Chondrocyte (in vitro differentiated cells): ENCODE measurements at regions not wholly inside any gene's neighbourhood (a gene's known extent, or its start where the extent isn't known, plus 50 kb on each side); places are given as distances from the start of the nearest gene placed in this dataset.
"Not testable (repeated sequence)": the region's sequence is repeated elsewhere in the genome, so short reads cannot be mapped to it uniquely, and the experiment has no call there.

ENCODE experiments used
- DNase-seq: peaks from one replicate; pipeline ENCODE4 v3.0.0; 2021; ENCODE audit warnings: mixed read lengths, low spot score
- H3K27ac Mint-ChIP-seq: one replicate; pipeline ENCODE4 v1.8.0; 2021; ENCODE audit warnings: mild to moderate bottlenecking, moderate library complexity, mixed read lengths; ENCODE audit not compliant: unreplicated experiment
- H3K27me3 Mint-ChIP-seq: 2 replicates; pipeline ENCODE4 v1.8.0; 2021; ENCODE audit warnings: low read depth, mixed read lengths
- H3K36me3 Mint-ChIP-seq: 2 replicates; pipeline ENCODE4 v1.8.0; 2021; ENCODE audit warnings: low read depth, mixed read lengths
- H3K4me1 Mint-ChIP-seq: 2 replicates; pipeline ENCODE4 v1.8.0; 2021; ENCODE audit warnings: low read depth, mild to moderate bottlenecking, mixed read lengths
- H3K4me3 Mint-ChIP-seq: one replicate; pipeline ENCODE4 v1.8.0; 2021; ENCODE audit warnings: mild to moderate bottlenecking, moderate library complexity, mixed read lengths; ENCODE audit not compliant: unreplicated experiment
- H3K9me3 Mint-ChIP-seq: 2 replicates; pipeline ENCODE4 v1.8.0; 2021; ENCODE audit warnings: low read depth, mixed read lengths
- TF ChIP-seq, protein P1 (sequence below): fragments of 200-600 bp; sonication (generic); IDR thresholded peaks from 2 replicates; pipeline ENCODE4 v1.5.0; 2021; ENCODE audit warnings: antibody characterized with exemption, mild to moderate bottlenecking, moderate library complexity

DNA sequence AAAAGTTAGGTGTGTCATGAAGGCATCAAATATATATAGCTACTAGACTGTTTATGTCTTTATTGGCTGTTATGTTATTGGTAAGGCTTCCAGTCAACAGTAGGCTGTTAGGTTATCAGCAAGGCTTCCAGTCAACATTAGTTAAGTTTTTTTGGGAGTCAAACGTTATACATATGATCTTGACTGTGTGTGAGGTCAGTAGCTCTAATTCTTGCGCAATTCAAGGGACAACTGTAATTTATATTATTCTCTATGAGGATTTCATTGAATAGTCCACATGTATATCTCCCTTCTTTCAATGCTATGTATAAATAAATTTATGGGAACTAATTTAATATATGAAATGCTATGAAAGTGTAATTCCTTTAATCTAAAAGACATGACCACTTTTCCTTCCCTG is 757.5 kb upstream of the TMEFF2 start:
- no peaks in the 10 kb centered on the region for H3K27me3 Mint-ChIP-seq
- H3K4me3 Mint-ChIP-seq = no peak overlapping the region
- no peak for DNase-seq
- TF ChIP-seq, protein P1, sequence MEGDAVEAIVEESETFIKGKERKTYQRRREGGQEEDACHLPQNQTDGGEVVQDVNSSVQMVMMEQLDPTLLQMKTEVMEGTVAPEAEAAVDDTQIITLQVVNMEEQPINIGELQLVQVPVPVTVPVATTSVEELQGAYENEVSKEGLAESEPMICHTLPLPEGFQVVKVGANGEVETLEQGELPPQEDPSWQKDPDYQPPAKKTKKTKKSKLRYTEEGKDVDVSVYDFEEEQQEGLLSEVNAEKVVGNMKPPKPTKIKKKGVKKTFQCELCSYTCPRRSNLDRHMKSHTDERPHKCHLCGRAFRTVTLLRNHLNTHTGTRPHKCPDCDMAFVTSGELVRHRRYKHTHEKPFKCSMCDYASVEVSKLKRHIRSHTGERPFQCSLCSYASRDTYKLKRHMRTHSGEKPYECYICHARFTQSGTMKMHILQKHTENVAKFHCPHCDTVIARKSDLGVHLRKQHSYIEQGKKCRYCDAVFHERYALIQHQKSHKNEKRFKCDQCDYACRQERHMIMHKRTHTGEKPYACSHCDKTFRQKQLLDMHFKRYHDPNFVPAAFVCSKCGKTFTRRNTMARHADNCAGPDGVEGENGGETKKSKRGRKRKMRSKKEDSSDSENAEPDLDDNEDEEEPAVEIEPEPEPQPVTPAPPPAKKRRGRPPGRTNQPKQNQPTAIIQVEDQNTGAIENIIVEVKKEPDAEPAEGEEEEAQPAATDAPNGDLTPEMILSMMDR = no peak
- no peaks in the 10 kb centered on the region for H3K4me1 Mint-ChIP-seq
- H3K36me3 Mint-ChIP-seq = no peaks in the 10 kb centered on the region
- H3K9me3 Mint-ChIP-seq = no peaks in the 10 kb centered on the region
- H3K27ac Mint-ChIP-seq = no peak overlapping the region

DNA sequence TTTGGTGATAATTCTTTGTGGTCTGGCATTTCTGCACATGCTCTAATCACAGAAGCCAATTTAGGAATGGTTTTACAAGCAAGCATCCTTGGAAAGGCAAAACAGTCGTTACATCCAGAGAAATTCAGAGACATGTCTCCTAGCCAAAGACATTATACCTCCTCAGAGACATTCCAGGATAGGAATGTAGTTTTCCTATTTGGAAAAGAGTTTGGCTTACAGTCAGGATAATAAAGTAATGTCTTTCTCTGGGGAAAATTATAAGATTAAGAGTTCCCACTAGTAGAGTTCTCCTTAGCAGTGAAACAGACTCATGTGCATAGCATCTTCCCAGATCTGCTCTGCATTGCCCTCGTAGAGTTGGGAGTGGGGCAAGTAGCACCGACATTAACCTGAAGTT is 753.6 kb upstream of the TMEFF2 start:
- no peak overlapping the region for H3K27ac Mint-ChIP-seq
- peaks cover 7% of the 10 kb centered on the region for H3K9me3 Mint-ChIP-seq
- TF ChIP-seq, protein P1 = no peak
- no peak overlapping the region for H3K4me3 Mint-ChIP-seq
- no peaks in the 10 kb centered on the region for H3K27me3 Mint-ChIP-seq
- H3K36me3 Mint-ChIP-seq = no peaks in the 10 kb centered on the region
- H3K4me1 Mint-ChIP-seq = no peaks in the 10 kb centered on the region
- DNase-seq = no peak

DNA sequence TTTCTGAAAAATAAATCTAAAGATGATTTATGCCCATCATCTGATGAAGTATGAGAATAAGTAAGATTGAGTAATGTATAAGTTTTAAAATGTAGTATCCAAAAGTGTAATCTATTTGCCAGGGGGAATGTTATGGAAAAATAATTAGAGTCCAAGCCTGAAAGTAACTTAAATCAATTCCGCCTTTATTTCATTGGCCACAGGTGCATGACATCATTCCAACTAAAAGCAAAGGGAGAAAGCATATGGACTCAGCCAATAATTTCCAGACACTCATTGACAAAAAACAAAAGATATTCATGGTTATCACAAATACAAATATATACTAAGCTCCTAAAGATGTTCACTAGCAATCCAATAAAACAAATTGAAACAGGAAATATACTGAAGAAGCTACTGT is 752.6 kb upstream of the TMEFF2 start:
- Mint-ChIP-seq H3K4me3 (no peak overlapping the region), H3K36me3 (no peaks in the 10 kb centered on the region), H3K9me3 (peaks cover 17% of the 10 kb centered on the region), H3K4me1 (no peaks in the 10 kb centered on the region), H3K27ac (no peak overlapping the region), H3K27me3 (no peaks in the 10 kb centered on the region)
- DNase-seq = no peak
- TF ChIP-seq, protein P1 = no peak

DNA sequence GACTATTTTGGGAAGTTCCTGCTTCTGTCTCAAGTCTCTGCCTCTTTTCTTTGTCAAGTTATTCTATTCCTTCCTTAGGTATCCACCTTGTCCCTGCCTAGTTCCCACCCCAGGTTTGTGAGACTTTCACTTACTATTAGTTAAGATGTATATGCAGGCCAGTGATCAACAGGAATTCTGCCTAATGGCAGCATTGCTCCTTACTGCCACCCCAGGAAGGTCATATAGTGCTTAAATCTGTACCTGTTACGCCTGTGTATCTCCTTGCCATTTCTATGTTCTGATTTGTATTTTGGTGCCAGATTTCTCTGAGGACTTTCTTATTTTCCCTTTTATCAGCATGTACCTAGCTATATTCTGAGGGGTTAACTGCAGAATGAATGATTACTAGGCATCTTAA is 746.0 kb upstream of the TMEFF2 start:
- Mint-ChIP-seq H3K4me3 (no peak overlapping the region), H3K36me3 (no peaks in the 10 kb centered on the region), H3K27ac (no peak overlapping the region), H3K27me3 (peaks cover 6% of the 10 kb centered on the region), H3K9me3 (peaks cover 31% of the 10 kb centered on the region), H3K4me1 (no peaks in the 10 kb centered on the region)
- TF ChIP-seq, protein P1 = no peak
- DNase-seq = no peak

DNA sequence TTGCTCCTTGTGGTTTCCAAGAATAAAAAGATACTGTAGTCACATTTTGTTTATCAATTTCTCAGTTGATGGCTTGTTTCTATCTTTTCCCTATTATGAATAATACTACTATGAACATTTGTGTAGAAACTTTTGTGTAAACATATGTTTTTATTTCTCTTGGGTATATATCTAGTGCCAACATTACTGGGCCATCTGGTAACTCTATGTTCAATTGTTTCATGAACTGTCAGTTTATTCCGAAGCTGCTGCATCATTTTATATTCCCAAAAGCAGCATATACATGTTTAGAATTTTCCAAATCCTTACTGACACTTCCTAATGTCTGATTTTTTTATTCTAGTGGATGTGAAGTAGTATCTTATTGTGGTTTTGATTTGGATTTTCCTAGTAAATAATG is 737.6 kb upstream of the TMEFF2 start:
- H3K4me1 Mint-ChIP-seq = no peaks in the 10 kb centered on the region
- H3K27ac Mint-ChIP-seq = no peak overlapping the region
- H3K36me3 Mint-ChIP-seq = no peaks in the 10 kb centered on the region
- H3K27me3 Mint-ChIP-seq = peaks cover 12% of the 10 kb centered on the region
- no peak for DNase-seq
- TF ChIP-seq, protein P1 = no peak
- H3K9me3 Mint-ChIP-seq = peaks cover 10% of the 10 kb centered on the region
- no peak overlapping the region for H3K4me3 Mint-ChIP-seq

DNA sequence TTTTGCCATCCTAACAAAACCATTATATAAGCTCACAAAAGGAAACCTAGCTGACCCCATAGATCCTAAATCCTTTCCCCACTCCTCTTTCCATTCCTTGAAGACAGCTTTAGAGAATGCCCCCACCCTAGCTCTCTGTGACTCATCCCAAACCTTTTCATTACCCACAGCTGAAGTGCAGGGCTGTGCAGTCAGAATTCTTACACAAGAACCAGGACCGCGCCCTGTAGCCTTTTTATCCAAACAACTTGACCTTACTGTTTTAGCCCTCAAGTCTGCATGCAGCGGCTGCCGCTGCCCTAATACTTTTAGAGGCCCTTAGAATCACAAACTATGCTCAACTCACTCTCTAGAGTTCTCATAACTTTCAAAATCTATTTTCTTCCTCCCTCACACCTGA is 726.9 kb upstream of the TMEFF2 start:
- not testable (repeated sequence) for H3K36me3 Mint-ChIP-seq, H3K27ac Mint-ChIP-seq, H3K4me3 Mint-ChIP-seq, H3K27me3 Mint-ChIP-seq, H3K4me1 Mint-ChIP-seq, DNase-seq, H3K9me3 Mint-ChIP-seq
